PC-9 (cell line): ENCODE measurements at regions not wholly inside any gene's neighbourhood (a gene's known extent, or its start where the extent isn't known, plus 50 kb on each side); places are given as distances from the start of the nearest gene placed in this dataset.

Experiments
- CTCF ChIP-seq: fragments of 200-600 bp; sonication (generic); conservative IDR thresholded peaks from 2 replicates; pipeline ENCODE4 v1.6.1; 2017; ENCODE audit warnings: mixed run types, antibody characterized with exemption, mild to moderate bottlenecking, moderate library complexity
- EZH2 ChIP-seq: fragments of 200-600 bp; sonication (generic); IDR thresholded peaks from 2 replicates; pipeline ENCODE4 v1.8.0; 2017; ENCODE audit warnings: antibody characterized with exemption, low read depth

- no peak for TF ChIP-seq CTCF
- no peak for TF ChIP-seq EZH2
These were observed 381.4 kb upstream of the ONECUT1 start for GRCh38 chr15:53171571-53171970.
